Liver (tissue), 3 donors: ENCODE measurements at regions not wholly inside any gene's neighbourhood (a gene's known extent, or its start where the extent isn't known, plus 50 kb on each side); places are given as distances from the start of the nearest gene placed in this dataset.

Experiments
- EGR1 ChIP-seq, 2 donors: IDR thresholded peaks; 2 replicates each; pipeline ENCODE4 v1.6.1; 2016 to 2018; ENCODE audit warnings: antibody characterized with exemption in 2 of 2, low read depth in 2 of 2
- FOXA2 ChIP-seq: IDR thresholded peaks from 2 replicates; pipeline ENCODE4 v1.6.1; 2016; ENCODE audit warnings: antibody characterized with exemption
- GABPA ChIP-seq, 2 donors: IDR thresholded peaks in 1 of 2; conservative IDR thresholded peaks in 1 of 2; 2 replicates each; pipeline ENCODE4 v1.6.1; 2016; ENCODE audit warnings: antibody characterized with exemption in 2 of 2, mild to moderate bottlenecking in 1 of 2, moderate library complexity in 1 of 2
- RXRA ChIP-seq, 2 donors: IDR thresholded peaks; 2 replicates each; pipeline ENCODE4 v1.6.1; 2017 to 2018; ENCODE audit warnings: antibody characterized with exemption in 2 of 2, mild to moderate bottlenecking in 1 of 2
- TAF1 ChIP-seq: conservative IDR thresholded peaks from 2 replicates; pipeline ENCODE4 v1.6.1; 2016; ENCODE audit warnings: antibody characterized with exemption, mild to moderate bottlenecking
- YY1 ChIP-seq: IDR thresholded peaks from 2 replicates; pipeline ENCODE4 v1.6.1; 2016; ENCODE audit warnings: antibody characterized with exemption, mild to moderate bottlenecking
- TF ChIP-seq, protein P1 (sequence below): fragments of 150-350 bp; IDR thresholded peaks from 2 replicates; pipeline ENCODE4 v1.5.1; 2017; ENCODE audit warnings: improper control_type of control experiment, low read depth, low read length; ENCODE audit not compliant: missing input control
- TF ChIP-seq, protein P2 (sequence below): IDR thresholded peaks from 2 replicates; pipeline ENCODE4 v1.6.1; 2016; ENCODE audit warnings: antibody characterized with exemption
- donor health status: healthy.
- donor health status: healthy.

DNA sequence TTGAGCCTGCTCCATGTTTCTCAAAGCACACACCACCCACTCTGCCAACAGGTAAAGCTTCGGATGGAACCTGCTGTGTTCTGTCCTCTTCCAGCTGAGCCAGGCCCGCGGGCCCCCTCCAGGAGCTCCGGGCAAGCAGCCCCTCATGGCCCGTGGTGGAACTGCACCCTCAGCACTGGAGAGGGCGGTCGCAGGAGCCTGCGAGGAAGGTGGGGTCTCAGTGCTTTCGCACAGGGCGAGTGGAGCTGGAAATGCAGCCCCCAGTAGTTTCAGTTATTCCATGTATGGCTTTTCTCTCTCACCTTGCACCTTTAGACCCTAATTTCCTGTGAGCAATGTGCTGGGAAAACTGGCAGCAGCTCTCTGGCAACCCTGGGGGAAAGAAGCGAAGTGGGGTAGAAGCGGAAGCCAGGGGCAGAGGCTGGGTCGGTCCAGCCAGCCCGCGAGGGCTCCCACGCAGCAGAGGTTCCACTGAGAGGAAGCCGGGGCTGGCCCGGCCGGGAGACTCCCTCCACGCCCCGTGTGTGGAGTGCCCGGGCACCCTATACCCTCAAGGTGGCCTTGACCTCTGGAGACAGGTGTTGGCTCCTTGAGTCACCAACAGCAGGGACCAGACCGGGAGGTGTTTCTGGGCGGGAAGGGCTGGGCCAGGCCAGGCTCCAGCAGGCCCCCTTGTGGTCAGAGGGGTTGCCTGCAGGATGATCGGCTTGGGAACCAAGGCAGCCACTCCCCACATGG, 119.9 kb upstream of the TMEM45B start:
- TF ChIP-seq GABPA (IDR thresholded peaks at IDR 0.05 in 1 of 2, conservative IDR thresholded peaks at IDR 0.05 in 1 of 2) (no peak), EGR1 (IDR thresholded peaks at IDR 0.05; ENCODE audit: low read depth in 2 of 2) (no peak), YY1 (no peak), TAF1 (no peak), RXRA (IDR thresholded peaks at IDR 0.05) (no peak), FOXA2 (no peak)
- TF ChIP-seq, protein P1, sequence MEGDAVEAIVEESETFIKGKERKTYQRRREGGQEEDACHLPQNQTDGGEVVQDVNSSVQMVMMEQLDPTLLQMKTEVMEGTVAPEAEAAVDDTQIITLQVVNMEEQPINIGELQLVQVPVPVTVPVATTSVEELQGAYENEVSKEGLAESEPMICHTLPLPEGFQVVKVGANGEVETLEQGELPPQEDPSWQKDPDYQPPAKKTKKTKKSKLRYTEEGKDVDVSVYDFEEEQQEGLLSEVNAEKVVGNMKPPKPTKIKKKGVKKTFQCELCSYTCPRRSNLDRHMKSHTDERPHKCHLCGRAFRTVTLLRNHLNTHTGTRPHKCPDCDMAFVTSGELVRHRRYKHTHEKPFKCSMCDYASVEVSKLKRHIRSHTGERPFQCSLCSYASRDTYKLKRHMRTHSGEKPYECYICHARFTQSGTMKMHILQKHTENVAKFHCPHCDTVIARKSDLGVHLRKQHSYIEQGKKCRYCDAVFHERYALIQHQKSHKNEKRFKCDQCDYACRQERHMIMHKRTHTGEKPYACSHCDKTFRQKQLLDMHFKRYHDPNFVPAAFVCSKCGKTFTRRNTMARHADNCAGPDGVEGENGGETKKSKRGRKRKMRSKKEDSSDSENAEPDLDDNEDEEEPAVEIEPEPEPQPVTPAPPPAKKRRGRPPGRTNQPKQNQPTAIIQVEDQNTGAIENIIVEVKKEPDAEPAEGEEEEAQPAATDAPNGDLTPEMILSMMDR, result peak; percentile 62
- TF ChIP-seq, protein P2, sequence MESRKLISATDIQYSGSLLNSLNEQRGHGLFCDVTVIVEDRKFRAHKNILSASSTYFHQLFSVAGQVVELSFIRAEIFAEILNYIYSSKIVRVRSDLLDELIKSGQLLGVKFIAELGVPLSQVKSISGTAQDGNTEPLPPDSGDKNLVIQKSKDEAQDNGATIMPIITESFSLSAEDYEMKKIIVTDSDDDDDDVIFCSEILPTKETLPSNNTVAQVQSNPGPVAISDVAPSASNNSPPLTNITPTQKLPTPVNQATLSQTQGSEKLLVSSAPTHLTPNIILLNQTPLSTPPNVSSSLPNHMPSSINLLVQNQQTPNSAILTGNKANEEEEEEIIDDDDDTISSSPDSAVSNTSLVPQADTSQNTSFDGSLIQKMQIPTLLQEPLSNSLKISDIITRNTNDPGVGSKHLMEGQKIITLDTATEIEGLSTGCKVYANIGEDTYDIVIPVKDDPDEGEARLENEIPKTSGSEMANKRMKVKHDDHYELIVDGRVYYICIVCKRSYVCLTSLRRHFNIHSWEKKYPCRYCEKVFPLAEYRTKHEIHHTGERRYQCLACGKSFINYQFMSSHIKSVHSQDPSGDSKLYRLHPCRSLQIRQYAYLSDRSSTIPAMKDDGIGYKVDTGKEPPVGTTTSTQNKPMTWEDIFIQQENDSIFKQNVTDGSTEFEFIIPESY, result no peak
